ENCODE measurements at regions not wholly inside any gene's neighbourhood (a gene's known extent, or its start where the extent isn't known, plus 50 kb on each side); places are given as distances from the start of the nearest gene placed in this dataset.

DNA sequence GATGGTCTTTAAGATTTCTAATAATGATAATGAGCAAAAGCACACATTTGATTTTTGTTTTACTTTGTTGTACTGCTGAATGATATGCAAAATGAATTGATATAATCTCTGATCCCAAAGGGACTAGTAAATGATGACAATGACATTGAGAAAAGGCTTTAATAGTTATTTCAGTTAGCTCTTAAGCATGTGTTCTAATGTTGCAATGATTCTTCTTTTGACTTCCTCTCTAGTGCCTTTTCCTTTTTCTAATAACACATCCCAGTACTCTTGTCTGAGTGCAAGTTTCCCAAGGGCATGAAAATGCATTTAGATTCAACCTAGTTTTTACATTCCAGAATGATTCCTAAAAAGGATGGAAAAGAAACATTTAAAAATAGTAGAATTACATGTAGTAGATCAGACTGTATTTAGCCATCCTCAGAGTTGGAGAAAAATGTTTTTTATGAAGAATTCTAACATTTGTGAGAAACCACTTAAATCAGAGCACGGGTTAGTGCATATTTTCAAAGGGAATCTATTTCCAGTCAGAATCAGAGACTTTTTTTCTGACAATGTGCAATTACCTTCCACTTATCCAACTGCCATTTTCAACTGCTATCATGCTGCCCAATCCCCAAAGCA lies 508.8 kb downstream of the C4orf33 start:
- no peak for ATAC-seq
- TF ChIP-seq PPARA (CRISPR knock-in tag; IDR thresholded peaks at IDR 0.05; ENCODE audit: borderline replicate concordance) (no peak), ZNF565 (CRISPR knock-in tag; conservative IDR thresholded peaks at IDR 0.05; ENCODE audit: low read depth) (no peak), ZNF70 (CRISPR knock-in tag; IDR thresholded peaks at IDR 0.05) (no peak), ZFP3 (CRISPR knock-in tag; IDR thresholded peaks at IDR 0.05) (no peak)

DNA sequence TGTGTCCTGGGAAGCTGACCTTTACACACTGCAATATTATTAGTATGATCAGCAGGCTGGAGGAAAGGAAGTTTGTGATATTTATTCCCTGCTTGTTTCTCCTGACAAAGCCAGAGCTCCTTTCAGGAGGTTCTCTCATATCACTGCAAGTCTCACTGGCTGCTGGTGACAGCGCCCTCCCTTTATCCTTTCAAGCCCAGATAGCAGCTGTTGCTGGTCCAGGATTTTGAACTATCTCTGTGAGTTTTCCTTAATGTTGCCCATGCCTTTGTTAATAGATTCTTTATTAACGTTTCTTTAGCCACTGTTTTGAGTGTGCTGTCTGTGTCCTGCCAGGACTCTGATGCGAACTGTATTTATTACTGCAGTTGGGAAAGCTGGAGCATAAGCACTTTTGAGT lies 518.7 kb downstream of the C4orf33 start:
- no peak for TF ChIP-seq BACH2 (CRISPR knock-in tag; IDR thresholded peaks at IDR 0.05; ENCODE audit: borderline replicate concordance)
- TF ChIP-seq ZNF8 (CRISPR knock-in tag; IDR thresholded peaks at IDR 0.05) = no peak
- TF ChIP-seq TCF4 (CRISPR knock-in tag; IDR thresholded peaks at IDR 0.05; ENCODE audit: borderline replicate concordance) = no peak
- TF ChIP-seq ZNF565 (CRISPR knock-in tag; conservative IDR thresholded peaks at IDR 0.05; ENCODE audit: low read depth) = no peak
- TF ChIP-seq, protein P1, sequence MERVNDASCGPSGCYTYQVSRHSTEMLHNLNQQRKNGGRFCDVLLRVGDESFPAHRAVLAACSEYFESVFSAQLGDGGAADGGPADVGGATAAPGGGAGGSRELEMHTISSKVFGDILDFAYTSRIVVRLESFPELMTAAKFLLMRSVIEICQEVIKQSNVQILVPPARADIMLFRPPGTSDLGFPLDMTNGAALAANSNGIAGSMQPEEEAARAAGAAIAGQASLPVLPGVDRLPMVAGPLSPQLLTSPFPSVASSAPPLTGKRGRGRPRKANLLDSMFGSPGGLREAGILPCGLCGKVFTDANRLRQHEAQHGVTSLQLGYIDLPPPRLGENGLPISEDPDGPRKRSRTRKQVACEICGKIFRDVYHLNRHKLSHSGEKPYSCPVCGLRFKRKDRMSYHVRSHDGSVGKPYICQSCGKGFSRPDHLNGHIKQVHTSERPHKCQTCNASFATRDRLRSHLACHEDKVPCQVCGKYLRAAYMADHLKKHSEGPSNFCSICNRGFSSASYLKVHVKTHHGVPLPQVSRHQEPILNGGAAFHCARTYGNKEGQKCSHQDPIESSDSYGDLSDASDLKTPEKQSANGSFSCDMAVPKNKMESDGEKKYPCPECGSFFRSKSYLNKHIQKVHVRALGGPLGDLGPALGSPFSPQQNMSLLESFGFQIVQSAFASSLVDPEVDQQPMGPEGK (CRISPR knock-in tag; IDR thresholded peaks at IDR 0.05; ENCODE audit: borderline replicate concordance) = no peak
- no peak for TF ChIP-seq CSDC2 (CRISPR knock-in tag; IDR thresholded peaks at IDR 0.05)
- TF ChIP-seq ZFP3 (CRISPR knock-in tag; IDR thresholded peaks at IDR 0.05) = no peak
- TF ChIP-seq RARB (CRISPR knock-in tag; IDR thresholded peaks at IDR 0.05) = no peak
- TF ChIP-seq, protein P2, sequence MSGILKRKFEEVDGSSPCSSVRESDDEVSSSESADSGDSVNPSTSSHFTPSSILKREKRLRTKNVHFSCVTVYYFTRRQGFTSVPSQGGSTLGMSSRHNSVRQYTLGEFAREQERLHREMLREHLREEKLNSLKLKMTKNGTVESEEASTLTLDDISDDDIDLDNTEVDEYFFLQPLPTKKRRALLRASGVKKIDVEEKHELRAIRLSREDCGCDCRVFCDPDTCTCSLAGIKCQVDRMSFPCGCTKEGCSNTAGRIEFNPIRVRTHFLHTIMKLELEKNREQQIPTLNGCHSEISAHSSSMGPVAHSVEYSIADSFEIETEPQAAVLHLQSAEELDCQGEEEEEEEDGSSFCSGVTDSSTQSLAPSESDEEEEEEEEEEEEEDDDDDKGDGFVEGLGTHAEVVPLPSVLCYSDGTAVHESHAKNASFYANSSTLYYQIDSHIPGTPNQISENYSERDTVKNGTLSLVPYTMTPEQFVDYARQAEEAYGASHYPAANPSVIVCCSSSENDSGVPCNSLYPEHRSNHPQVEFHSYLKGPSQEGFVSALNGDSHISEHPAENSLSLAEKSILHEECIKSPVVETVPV (CRISPR knock-in tag; IDR thresholded peaks at IDR 0.05) = no peak
- no peak for TF ChIP-seq ARNTL (CRISPR knock-in tag; IDR thresholded peaks at IDR 0.05; ENCODE audit: borderline replicate concordance, low read depth)
- no peak for TF ChIP-seq ISL1 (CRISPR knock-in tag; IDR thresholded peaks at IDR 0.05)
- TF ChIP-seq, protein P3, sequence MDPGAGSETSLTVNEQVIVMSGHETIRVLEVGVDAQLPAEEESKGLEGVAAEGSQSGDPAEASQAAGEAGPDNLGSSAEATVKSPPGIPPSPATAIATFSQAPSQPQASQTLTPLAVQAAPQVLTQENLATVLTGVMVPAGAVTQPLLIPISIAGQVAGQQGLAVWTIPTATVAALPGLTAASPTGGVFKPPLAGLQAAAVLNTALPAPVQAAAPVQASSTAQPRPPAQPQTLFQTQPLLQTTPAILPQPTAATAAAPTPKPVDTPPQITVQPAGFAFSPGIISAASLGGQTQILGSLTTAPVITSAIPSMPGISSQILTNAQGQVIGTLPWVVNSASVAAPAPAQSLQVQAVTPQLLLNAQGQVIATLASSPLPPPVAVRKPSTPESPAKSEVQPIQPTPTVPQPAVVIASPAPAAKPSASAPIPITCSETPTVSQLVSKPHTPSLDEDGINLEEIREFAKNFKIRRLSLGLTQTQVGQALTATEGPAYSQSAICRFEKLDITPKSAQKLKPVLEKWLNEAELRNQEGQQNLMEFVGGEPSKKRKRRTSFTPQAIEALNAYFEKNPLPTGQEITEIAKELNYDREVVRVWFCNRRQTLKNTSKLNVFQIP (CRISPR knock-in tag; IDR thresholded peaks at IDR 0.05; ENCODE audit: borderline replicate concordance, low read depth) = no peak
- no peak for TF ChIP-seq ZNF70 (CRISPR knock-in tag; IDR thresholded peaks at IDR 0.05)
- TF ChIP-seq OSR1 (CRISPR knock-in tag; IDR thresholded peaks at IDR 0.05) = no peak
- TF ChIP-seq ZFP30 (CRISPR knock-in tag; IDR thresholded peaks at IDR 0.05) = no peak
- TF ChIP-seq GLIS3 (CRISPR knock-in tag; IDR thresholded peaks at IDR 0.05) = no peak
- ATAC-seq = no peak

DNA sequence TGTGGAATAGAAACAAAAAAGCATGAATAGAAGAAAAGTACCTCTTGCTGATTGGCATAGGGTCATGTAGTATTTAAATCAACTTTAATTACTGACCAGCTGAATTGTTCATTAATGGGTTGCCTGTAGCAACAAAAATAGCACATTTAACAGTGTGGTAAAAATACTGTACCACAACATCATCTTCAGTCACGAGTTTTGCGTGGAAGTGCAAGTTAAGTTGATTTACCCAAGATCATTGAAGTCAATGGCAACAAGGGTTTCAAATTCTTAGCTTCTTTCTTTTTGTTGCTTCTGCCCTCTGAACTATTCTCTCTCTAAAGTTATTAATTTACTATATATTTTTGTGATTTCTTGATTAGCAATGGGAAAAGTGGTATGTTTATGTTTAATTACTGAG lies 526.6 kb downstream of the C4orf33 start:
- ATAC-seq = no peak
- TF ChIP-seq, protein P4, sequence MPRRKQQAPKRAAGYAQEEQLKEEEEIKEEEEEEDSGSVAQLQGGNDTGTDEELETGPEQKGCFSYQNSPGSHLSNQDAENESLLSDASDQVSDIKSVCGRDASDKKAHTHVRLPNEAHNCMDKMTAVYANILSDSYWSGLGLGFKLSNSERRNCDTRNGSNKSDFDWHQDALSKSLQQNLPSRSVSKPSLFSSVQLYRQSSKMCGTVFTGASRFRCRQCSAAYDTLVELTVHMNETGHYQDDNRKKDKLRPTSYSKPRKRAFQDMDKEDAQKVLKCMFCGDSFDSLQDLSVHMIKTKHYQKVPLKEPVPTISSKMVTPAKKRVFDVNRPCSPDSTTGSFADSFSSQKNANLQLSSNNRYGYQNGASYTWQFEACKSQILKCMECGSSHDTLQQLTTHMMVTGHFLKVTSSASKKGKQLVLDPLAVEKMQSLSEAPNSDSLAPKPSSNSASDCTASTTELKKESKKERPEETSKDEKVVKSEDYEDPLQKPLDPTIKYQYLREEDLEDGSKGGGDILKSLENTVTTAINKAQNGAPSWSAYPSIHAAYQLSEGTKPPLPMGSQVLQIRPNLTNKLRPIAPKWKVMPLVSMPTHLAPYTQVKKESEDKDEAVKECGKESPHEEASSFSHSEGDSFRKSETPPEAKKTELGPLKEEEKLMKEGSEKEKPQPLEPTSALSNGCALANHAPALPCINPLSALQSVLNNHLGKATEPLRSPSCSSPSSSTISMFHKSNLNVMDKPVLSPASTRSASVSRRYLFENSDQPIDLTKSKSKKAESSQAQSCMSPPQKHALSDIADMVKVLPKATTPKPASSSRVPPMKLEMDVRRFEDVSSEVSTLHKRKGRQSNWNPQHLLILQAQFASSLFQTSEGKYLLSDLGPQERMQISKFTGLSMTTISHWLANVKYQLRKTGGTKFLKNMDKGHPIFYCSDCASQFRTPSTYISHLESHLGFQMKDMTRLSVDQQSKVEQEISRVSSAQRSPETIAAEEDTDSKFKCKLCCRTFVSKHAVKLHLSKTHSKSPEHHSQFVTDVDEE (CRISPR knock-in tag; IDR thresholded peaks at IDR 0.05) = no peak
- no peak for TF ChIP-seq TCF4 (CRISPR knock-in tag; IDR thresholded peaks at IDR 0.05; ENCODE audit: borderline replicate concordance)
- TF ChIP-seq RARB (CRISPR knock-in tag; IDR thresholded peaks at IDR 0.05) = no peak
- TF ChIP-seq ZNF565 (CRISPR knock-in tag; conservative IDR thresholded peaks at IDR 0.05; ENCODE audit: low read depth) = no peak
- TF ChIP-seq, protein P2 (CRISPR knock-in tag; IDR thresholded peaks at IDR 0.05) = no peak
- TF ChIP-seq, protein P1 (CRISPR knock-in tag; IDR thresholded peaks at IDR 0.05; ENCODE audit: borderline replicate concordance) = no peak
- TF ChIP-seq ARNTL (CRISPR knock-in tag; IDR thresholded peaks at IDR 0.05; ENCODE audit: borderline replicate concordance, low read depth) = no peak
- TF ChIP-seq ZFP3 (CRISPR knock-in tag; IDR thresholded peaks at IDR 0.05) = no peak
- no peak for TF ChIP-seq TOX (CRISPR knock-in tag; IDR thresholded peaks at IDR 0.05; ENCODE audit: borderline replicate concordance)
- no peak for TF ChIP-seq ISL1 (CRISPR knock-in tag; IDR thresholded peaks at IDR 0.05)
- no peak for TF ChIP-seq ZC3H10 (CRISPR knock-in tag; IDR thresholded peaks at IDR 0.05)
- TF ChIP-seq, protein P3 (CRISPR knock-in tag; IDR thresholded peaks at IDR 0.05; ENCODE audit: borderline replicate concordance, low read depth) = no peak
- TF ChIP-seq, protein P5, sequence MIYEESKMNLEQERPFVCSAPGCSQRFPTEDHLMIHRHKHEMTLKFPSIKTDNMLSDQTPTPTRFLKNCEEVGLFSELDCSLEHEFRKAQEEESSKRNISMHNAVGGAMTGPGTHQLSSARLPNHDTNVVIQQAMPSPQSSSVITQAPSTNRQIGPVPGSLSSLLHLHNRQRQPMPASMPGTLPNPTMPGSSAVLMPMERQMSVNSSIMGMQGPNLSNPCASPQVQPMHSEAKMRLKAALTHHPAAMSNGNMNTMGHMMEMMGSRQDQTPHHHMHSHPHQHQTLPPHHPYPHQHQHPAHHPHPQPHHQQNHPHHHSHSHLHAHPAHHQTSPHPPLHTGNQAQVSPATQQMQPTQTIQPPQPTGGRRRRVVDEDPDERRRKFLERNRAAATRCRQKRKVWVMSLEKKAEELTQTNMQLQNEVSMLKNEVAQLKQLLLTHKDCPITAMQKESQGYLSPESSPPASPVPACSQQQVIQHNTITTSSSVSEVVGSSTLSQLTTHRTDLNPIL (CRISPR knock-in tag; IDR thresholded peaks at IDR 0.05; ENCODE audit: low read depth) = no peak
- no peak for TF ChIP-seq OSR1 (CRISPR knock-in tag; IDR thresholded peaks at IDR 0.05)
- TF ChIP-seq ZFP30 (CRISPR knock-in tag; IDR thresholded peaks at IDR 0.05) = no peak
- no peak for TF ChIP-seq ESRRG (CRISPR knock-in tag; IDR thresholded peaks at IDR 0.05)
